ENCODE measurements at regions not wholly inside any gene's neighbourhood (a gene's known extent, or its start where the extent isn't known, plus 50 kb on each side); places are given as distances from the start of the nearest gene placed in this dataset.

DNA sequence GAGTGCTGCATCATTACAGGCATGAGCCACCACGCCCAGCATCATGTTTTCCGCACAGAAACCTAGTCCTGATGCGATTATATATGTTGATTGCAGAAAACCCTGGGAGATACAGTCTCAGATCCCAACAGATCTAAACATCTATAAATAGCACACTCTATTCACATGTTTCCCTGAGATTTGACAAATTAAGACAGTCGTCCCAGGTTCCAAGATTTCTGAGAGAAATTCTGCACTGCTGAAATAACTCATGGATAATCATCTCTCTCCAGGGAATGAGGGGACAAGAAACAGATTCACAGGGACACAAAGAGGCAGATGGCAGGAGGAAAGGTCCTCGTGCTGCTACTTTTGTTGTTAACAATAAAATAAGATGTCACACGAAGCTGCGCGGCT, 393.1 kb upstream of the CELF2 start:
- no peaks in the 10 kb centered on the region for H3K9me3 ChIP-seq
- TF ChIP-seq, protein P1, sequence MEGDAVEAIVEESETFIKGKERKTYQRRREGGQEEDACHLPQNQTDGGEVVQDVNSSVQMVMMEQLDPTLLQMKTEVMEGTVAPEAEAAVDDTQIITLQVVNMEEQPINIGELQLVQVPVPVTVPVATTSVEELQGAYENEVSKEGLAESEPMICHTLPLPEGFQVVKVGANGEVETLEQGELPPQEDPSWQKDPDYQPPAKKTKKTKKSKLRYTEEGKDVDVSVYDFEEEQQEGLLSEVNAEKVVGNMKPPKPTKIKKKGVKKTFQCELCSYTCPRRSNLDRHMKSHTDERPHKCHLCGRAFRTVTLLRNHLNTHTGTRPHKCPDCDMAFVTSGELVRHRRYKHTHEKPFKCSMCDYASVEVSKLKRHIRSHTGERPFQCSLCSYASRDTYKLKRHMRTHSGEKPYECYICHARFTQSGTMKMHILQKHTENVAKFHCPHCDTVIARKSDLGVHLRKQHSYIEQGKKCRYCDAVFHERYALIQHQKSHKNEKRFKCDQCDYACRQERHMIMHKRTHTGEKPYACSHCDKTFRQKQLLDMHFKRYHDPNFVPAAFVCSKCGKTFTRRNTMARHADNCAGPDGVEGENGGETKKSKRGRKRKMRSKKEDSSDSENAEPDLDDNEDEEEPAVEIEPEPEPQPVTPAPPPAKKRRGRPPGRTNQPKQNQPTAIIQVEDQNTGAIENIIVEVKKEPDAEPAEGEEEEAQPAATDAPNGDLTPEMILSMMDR (IDR thresholded peaks at IDR 0.05): no peak
- H3K4me3 ChIP-seq: no peak overlapping the region
- H3K36me3 ChIP-seq: no peaks in the 10 kb centered on the region
- DNase-seq: no peak
- H3K27me3 ChIP-seq: no peaks in the 10 kb centered on the region
- intact Hi-C loops (cut with DNase I; ENCODE audit: low total_unique reads): no loop called here
- no peak overlapping the region for H3K27ac ChIP-seq
- H3K4me1 ChIP-seq: peaks cover 0 to 10% (median 0%) of the 10 kb centered on the region in 4 donors

DNA sequence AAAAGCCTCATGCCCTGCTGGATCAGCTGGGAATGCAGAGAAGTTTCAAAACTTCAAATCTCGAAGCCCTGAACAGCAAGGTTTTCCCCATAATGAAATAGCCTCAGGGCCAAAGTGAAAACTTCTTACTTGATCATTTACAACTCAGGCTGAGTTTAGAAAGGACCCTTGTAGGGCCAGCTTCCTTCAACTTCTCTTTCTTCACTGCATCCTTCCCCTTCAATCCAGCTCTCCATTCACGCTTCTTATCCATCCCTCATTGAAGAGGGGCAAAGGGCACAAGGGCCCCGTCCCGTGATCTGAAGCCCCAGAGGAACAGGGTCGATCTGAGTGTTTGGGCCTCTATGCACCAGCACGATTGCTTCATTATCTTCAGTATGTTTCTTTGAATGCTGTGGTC, 392.2 kb upstream of the CELF2 start:
- intact Hi-C loops (cut with DNase I; ENCODE audit: low total_unique reads): no loop called here
- Histone ChIP-seq H3K27ac (no peak overlapping the region), H3K4me1 (peaks cover 0 to 10% (median 0%) of the 10 kb centered on the region in 4 donors)

DNA sequence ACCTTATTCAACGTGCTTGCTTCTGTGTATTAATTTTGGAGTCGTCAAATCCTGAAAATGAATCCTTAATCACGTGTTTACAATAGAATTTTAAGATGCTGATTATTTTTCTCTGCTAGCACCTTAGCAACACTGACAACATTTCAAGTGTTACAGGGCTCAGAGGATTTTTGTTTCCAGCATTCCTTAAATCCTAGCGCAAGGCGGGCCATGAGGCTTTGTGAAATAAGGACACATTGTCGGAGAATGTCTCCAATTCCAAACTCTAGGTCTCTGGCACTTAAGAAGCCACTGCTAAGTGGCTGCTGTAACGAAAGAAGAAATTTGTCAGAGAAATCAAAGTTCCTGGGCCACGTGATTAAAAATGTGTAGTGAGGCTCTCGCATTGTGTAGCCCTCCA, 390.9 kb upstream of the CELF2 start:
- H3K4me1 ChIP-seq: peaks cover 0 to 10% (median 0%) of the 10 kb centered on the region in 4 donors
- no peaks in the 10 kb centered on the region for H3K36me3 ChIP-seq
- no peak for DNase-seq
- no peaks in the 10 kb centered on the region for H3K27me3 ChIP-seq
- H3K27ac ChIP-seq: no peak overlapping the region
- TF ChIP-seq, protein P1 (IDR thresholded peaks at IDR 0.05): no peak
- H3K4me3 ChIP-seq: no peak overlapping the region
- no peaks in the 10 kb centered on the region for H3K9me3 ChIP-seq
- intact Hi-C loops (cut with DNase I; ENCODE audit: low total_unique reads): no loop called here

More for the DNA sequence above, 392.2 kb upstream of the CELF2 start:
- H3K27me3 ChIP-seq: no peaks in the 10 kb centered on the region
- no peak overlapping the region for H3K4me3 ChIP-seq
- no peaks in the 10 kb centered on the region for H3K36me3 ChIP-seq
- TF ChIP-seq, protein P1 (IDR thresholded peaks at IDR 0.05): no peak
- DNase-seq: no peak
- H3K9me3 ChIP-seq: no peaks in the 10 kb centered on the region

DNA sequence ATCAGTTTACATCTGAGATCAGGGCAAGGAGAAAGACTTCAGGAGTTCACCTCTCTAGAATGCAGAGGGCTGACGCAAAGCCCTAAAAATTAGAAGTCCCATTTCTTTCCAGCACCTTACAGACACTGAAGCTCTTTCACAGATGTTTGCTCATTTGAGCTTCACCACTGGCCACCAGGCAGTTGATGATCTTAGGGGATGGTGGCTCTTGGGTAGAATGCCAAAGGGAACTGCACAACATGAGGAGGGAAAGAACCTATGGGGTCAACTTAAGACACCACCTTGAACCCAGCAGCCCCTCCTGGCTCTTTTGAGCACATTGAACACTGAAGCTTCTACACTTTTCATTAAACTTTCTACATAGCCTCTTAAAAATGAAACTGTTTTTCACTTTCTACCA, 390.3 kb upstream of the CELF2 start:
- peaks cover 0 to 10% (median 0%) of the 10 kb centered on the region in 4 donors for H3K4me1 ChIP-seq
- no peak for DNase-seq
- no peak overlapping the region for H3K4me3 ChIP-seq
- intact Hi-C loops (cut with DNase I; ENCODE audit: low total_unique reads): no loop called here
- H3K27me3 ChIP-seq: no peaks in the 10 kb centered on the region
- H3K9me3 ChIP-seq: no peaks in the 10 kb centered on the region
- H3K36me3 ChIP-seq: no peaks in the 10 kb centered on the region
- no peak overlapping the region for H3K27ac ChIP-seq
- TF ChIP-seq, protein P1 (IDR thresholded peaks at IDR 0.05): no peak

DNA sequence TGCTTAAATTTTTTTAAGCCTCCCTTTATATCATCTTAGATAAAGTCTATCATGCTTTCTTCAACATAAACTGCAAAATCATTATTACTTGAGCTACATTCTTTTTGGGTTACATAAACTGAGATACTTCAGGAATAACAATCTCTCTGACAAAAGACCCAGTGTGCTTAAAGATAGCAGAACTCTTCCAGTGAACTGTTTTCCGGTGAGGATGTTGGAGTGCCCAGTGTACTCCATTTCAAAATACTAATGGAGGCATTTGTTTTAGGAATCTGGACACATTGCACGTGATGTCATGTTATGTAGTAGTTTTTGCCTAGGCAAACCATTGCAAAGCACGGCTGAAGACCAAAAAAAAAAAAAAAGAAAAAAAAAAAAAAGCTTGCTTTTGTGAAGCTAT, 388.2 kb upstream of the CELF2 start:
- intact Hi-C loops (cut with DNase I; ENCODE audit: low total_unique reads): no loop called here
- H3K27ac ChIP-seq: no peak overlapping the region
- no peaks in the 10 kb centered on the region for H3K27me3 ChIP-seq
- H3K9me3 ChIP-seq: no peaks in the 10 kb centered on the region
- DNase-seq: no peak
- H3K4me3 ChIP-seq: no peak overlapping the region
- no peaks in the 10 kb centered on the region for H3K4me1 ChIP-seq
- TF ChIP-seq, protein P1 (IDR thresholded peaks at IDR 0.05): no peak
- H3K36me3 ChIP-seq: no peaks in the 10 kb centered on the region

DNA sequence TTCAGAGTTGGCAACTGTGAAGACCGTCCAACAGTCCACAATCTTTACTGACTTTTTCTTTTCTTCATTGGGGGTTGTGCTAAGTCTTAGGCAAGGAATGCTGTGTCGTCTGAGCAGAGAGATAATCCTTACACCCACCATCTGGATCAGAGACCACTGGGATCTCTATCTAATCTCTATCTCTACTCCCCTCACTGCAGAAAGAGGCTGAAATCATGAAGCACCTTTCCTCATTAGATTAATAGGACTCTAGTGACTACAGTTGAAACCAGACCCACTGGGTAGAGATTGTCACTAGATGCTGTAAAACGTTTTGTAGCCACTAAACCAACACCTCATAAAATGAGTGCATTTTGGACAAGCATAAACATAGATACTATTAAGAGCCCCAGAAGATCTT, 387.4 kb upstream of the CELF2 start:
- DNase-seq: no peak
- Histone ChIP-seq H3K36me3 (no peaks in the 10 kb centered on the region), H3K27me3 (no peaks in the 10 kb centered on the region), H3K9me3 (no peaks in the 10 kb centered on the region), H3K4me1 (no peaks in the 10 kb centered on the region), H3K4me3 (no peak overlapping the region), H3K27ac (no peak overlapping the region)
- TF ChIP-seq, protein P1 (IDR thresholded peaks at IDR 0.05): no peak
- intact Hi-C loops (cut with DNase I; ENCODE audit: low total_unique reads): no loop called here

All from tibial artery (tissue), 4 donors.